Tibial nerve (tissue), 3 donors: ENCODE measurements at regions not wholly inside any gene's neighbourhood (a gene's known extent, or its start where the extent isn't known, plus 50 kb on each side); places are given as distances from the start of the nearest gene placed in this dataset.

Experiments used
- CTCF ChIP-seq, 5 experiments: fragments of 200-600 bp in 3 of 5; fragments of 450-650 bp in 2 of 5; sonication (generic) in 3 of 5; IDR thresholded peaks; one replicate each; pipeline ENCODE4 v1.5.1; 2016 to 2019; ENCODE audit warnings: antibody characterized with exemption in 5 of 5, mild to moderate bottlenecking in 3 of 5, moderate library complexity in 2 of 5
- POLR2A ChIP-seq, 2 donors: fragments of 450-650 bp; IDR thresholded peaks; one replicate each; pipeline ENCODE4 v1.6.1; 2017; ENCODE audit warnings: antibody characterized with exemption in 2 of 2, mild to moderate bottlenecking in 2 of 2, moderate library complexity in 2 of 2

- TF ChIP-seq POLR2A (IDR thresholded peaks at IDR 0.05) = no peak
- no peak for TF ChIP-seq CTCF (IDR thresholded peaks at IDR 0.05)
These were observed 475.1 kb upstream of the CNTN5 start for GRCh38 chr11:98545544-98546175.
